A549 (cell line): ENCODE measurements at regions not wholly inside any gene's neighbourhood (a gene's known extent, or its start where the extent isn't known, plus 50 kb on each side); places are given as distances from the start of the nearest gene placed in this dataset.

ENCODE experiments used
- ATAC-seq, 2 experiments: fragments of 200-7000 bp in 1 of 2; fragments of >200 bp in 1 of 2; cut with Nextera tagmentation in 1 of 2; cut with Tn5 transposase in 1 of 2; 3 replicates each; pipeline versions ENCODE4 v1.8.0 to v1.9.1; 2018 to 2020; ENCODE audit warnings: mild to moderate bottlenecking in 1 of 2, moderate library complexity in 1 of 2
- CTCF ChIA-PET: fragments of 300-600 bp; sonication (Branson Sonifier 250); formaldehyde crosslinking; extraction: SDS; loops from one replicate; lab custom pipeline; 2021; ENCODE audit warnings: antibody characterized with exemption, inconsistent platforms; lab: Yijun Ruan, JAX
- POLR2A ChIA-PET: fragments of 350-600 bp; formaldehyde crosslinking; extraction: SDS; loops from one replicate; lab custom pipeline; 2021; ENCODE audit warnings: antibody characterized with exemption, inconsistent platforms; lab: Yijun Ruan, JAX
- DNase-seq, 2 experiments: peaks; one replicate each; pipeline versions ENCODE4 v3.0.0 to v3.0.0-alpha.2; 2011 to 2016; ENCODE audit warnings: low read depth in 1 of 2, low spot score in 1 of 2
- FAIRE-seq: peaks from 2 replicates; lab custom pipeline; 2011; peaks lifted over from hg19 to GRCh38; lab: Jason Lieb, UNC
- H3K27ac ChIP-seq, 2 experiments: fragments of >200 bp; sonication (Bioruptor Twin); formaldehyde crosslinking; 3 replicates each; pipeline ENCODE4 v1.5.1; 2016 to 2017
- H3K4me1 ChIP-seq: fragments of >200 bp; sonication (Bioruptor Twin); formaldehyde crosslinking; 3 replicates; pipeline ENCODE4 v1.6.1; 2016
- H3K4me2 ChIP-seq: fragments of >200 bp; sonication (Bioruptor Twin); formaldehyde crosslinking; 3 replicates; pipeline ENCODE4 v1.6.1; 2016
- H3K4me3 ChIP-seq: fragments of >200 bp; sonication (Bioruptor Twin); formaldehyde crosslinking; 3 replicates; pipeline ENCODE4 v1.5.1; 2016
- H3K9me3 ChIP-seq: fragments of >200 bp; sonication (Bioruptor Twin); formaldehyde crosslinking; 3 replicates; pipeline ENCODE4 v1.6.1; 2016
- BCL3 ChIP-seq: fragments of >200 bp; sonication (Bioruptor Twin); formaldehyde crosslinking; IDR thresholded peaks from 3 replicates; pipeline ENCODE4 v1.6.1; 2016
- BHLHE40 ChIP-seq: IDR thresholded peaks from 2 replicates; pipeline ENCODE4 v1.6.1; 2012; ENCODE audit warnings: low read depth, low read length, inconsistent platforms
- CBX2 ChIP-seq: fragments of 200-600 bp; sonication (generic); IDR thresholded peaks from 2 replicates; pipeline ENCODE4 v1.6.1; 2016; ENCODE audit warnings: low read depth, mild to moderate bottlenecking, borderline replicate concordance
- CEBPB ChIP-seq, 2 experiments: fragments of >200 bp in 1 of 2; sonication (Bioruptor Twin) in 1 of 2; formaldehyde crosslinking in 1 of 2; IDR thresholded peaks; 2 replicates each; pipeline ENCODE4 v1.6.1; 2012 to 2016
- EP300 ChIP-seq, 2 experiments: fragments of >200 bp; sonication (Bioruptor Twin); formaldehyde crosslinking; IDR thresholded peaks; 2 replicates in 1 of 2; 3 replicates in 1 of 2; pipeline ENCODE4 v1.6.1; 2016 to 2017
- ESRRA ChIP-seq: fragments of 150-350 bp; IDR thresholded peaks from 2 replicates; pipeline ENCODE4 v1.6.1; 2014; ENCODE audit warnings: mild to moderate bottlenecking, low read length, borderline replicate concordance
- FOXS1 ChIP-seq: fragments of 250-450 bp; sonication (Bioruptor Pico); IDR thresholded peaks from 2 replicates; pipeline ENCODE4 v1.5.0; 2020; ENCODE audit warnings: mild to moderate bottlenecking, moderate library complexity
- GATA3 ChIP-seq: IDR thresholded peaks from 2 replicates; pipeline ENCODE4 v1.6.1; 2012; ENCODE audit warnings: borderline replicate concordance
- JUN ChIP-seq, 2 experiments: fragments of >200 bp; sonication (Bioruptor Twin); formaldehyde crosslinking; IDR thresholded peaks; 2 replicates in 1 of 2; 3 replicates in 1 of 2; pipeline ENCODE4 v1.6.1; 2016 to 2017
- JUNB ChIP-seq: fragments of >200 bp; sonication (Bioruptor Twin); formaldehyde crosslinking; IDR thresholded peaks from 2 replicates; pipeline ENCODE4 v1.6.1; 2016
- MAFK ChIP-seq: fragments of 450-650 bp; IDR thresholded peaks from 2 replicates; pipeline ENCODE4 v1.6.1; 2014; ENCODE audit not compliant: partially characterized antibody
- MAZ ChIP-seq: fragments of 150-350 bp; IDR thresholded peaks from 2 replicates; pipeline ENCODE4 v1.6.1; 2014; ENCODE audit warnings: antibody characterized with exemption, low read depth, low read length, borderline replicate concordance
- NFE2L2 ChIP-seq: fragments of 150-350 bp; conservative IDR thresholded peaks from 2 replicates; pipeline ENCODE4 v1.6.1; 2014; ENCODE audit warnings: low read length
- NPAS2 ChIP-seq: fragments of 250-450 bp; sonication (Bioruptor Pico); IDR thresholded peaks from 2 replicates; pipeline ENCODE4 v1.8.0; 2022; ENCODE audit warnings: mild to moderate bottlenecking, moderate library complexity, borderline replicate concordance
- PHF8 ChIP-seq: fragments of 200-600 bp; sonication (generic); IDR thresholded peaks from 2 replicates; pipeline ENCODE4 v1.6.1; 2016; ENCODE audit warnings: low read depth, mild to moderate bottlenecking, antibody characterized with exemption, moderate library complexity, borderline replicate concordance
- RAD21 ChIP-seq, 2 experiments: fragments of >200 bp in 1 of 2; sonication (Bioruptor Twin) in 1 of 2; formaldehyde crosslinking in 1 of 2; IDR thresholded peaks in 1 of 2; conservative IDR thresholded peaks in 1 of 2; 2 replicates in 1 of 2; 3 replicates in 1 of 2; pipeline ENCODE4 v1.6.1; 2012 to 2018; ENCODE audit warnings: inconsistent platforms in 1 of 2
- RNF2 ChIP-seq: fragments of 200-600 bp; sonication (generic); IDR thresholded peaks from 2 replicates; pipeline ENCODE4 v1.6.1; 2016; ENCODE audit warnings: low read depth, mild to moderate bottlenecking, antibody characterized with exemption, moderate library complexity, borderline replicate concordance
- WGBS: methylation state at CpG from one replicate; pipeline ENCODE4 v1.1.6; 2017; ENCODE audit errors: missing lambda C conversion rate; 5-methylcytosine and 5-hydroxymethylcytosine counted together
- TF ChIP-seq, protein P1 (sequence below): fragments of >200 bp; sonication (Bioruptor Twin); formaldehyde crosslinking; IDR thresholded peaks from 3 replicates; pipeline ENCODE4 v1.5.1; 2016
- TF ChIP-seq, protein P2 (sequence below): IDR thresholded peaks from 2 replicates; pipeline ENCODE4 v1.6.1; 2012; ENCODE audit warnings: low read depth, borderline replicate concordance

DNA sequence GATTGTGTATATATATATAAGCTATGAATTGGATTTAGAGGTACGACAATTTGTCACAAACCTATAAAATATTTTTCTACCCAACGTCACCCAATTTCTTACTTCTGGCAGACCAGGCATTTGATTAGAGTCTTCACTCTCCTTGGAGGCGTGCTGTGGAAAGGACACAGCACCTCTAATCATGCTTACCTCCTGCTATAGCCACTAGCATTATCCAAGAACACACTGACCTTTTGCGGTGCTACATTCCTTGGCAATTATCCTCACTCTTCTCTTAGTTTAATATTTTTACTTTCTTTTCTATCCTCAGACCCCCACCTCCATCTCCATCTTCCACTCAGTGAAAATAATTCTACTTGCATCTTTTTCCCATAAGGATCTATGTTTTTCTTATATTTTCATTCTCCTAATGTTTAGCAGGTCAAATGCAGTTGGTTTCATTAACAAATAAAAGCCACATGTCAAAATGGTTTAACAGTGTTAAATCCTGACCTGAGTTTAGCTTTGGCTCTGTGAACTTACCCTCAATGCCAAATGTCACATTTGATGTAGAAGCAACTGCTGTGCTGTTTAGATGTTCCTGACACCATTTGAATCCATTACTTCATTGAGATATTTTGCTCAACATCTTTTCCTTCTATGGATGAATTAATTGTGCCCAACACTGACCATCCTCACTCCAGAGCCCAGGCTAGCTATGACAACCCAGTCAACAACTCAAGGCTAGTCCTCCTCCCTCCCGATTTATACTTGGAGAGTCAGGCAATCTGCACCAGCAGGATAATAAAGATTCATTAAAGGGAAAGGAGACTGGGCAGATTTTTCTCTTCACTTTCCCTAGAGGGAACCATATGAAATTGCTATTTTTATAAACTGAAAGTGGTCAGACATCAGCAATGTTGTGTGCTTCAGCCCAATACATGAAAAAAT is 240.5 kb downstream of the MREG start (continued):
- TF ChIP-seq BCL3 (no peak), JUNB (no peak), MAZ (no peak)
- TF ChIP-seq, all 56 proteins: peak for 0

DNA sequence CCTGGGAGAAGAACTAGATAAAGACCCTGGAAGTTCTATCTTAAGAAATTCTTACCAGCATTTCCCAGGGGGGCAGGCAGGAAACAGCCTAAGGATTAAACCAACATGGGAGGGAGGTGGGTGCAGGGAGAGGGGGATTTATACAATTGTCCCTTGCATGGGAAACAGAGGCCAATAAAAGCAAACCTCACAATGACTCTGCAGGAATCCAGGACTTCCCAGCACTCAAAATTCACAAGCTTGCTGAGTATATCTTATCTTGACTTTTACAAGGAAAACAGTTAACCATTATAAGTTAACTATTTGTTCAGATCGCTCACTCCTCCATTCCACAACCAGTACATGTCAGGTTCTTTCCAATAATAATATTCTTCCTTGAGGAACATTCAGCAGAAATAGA is 241.3 kb downstream of the MREG start:
- no peak overlapping the region for H3K4me3 ChIP-seq
- peak; percentile 62 to 92; a peak in 5 of 6 replicates for ATAC-seq
- H3K4me1 ChIP-seq: peaks cover 32% of the 10 kb centered on the region
- POLR2A ChIA-PET: no interaction called here
- FAIRE-seq: no peak
- 3% methylated on average over 1 of the region's 1 CpG for WGBS
- TF ChIP-seq, protein P1, sequence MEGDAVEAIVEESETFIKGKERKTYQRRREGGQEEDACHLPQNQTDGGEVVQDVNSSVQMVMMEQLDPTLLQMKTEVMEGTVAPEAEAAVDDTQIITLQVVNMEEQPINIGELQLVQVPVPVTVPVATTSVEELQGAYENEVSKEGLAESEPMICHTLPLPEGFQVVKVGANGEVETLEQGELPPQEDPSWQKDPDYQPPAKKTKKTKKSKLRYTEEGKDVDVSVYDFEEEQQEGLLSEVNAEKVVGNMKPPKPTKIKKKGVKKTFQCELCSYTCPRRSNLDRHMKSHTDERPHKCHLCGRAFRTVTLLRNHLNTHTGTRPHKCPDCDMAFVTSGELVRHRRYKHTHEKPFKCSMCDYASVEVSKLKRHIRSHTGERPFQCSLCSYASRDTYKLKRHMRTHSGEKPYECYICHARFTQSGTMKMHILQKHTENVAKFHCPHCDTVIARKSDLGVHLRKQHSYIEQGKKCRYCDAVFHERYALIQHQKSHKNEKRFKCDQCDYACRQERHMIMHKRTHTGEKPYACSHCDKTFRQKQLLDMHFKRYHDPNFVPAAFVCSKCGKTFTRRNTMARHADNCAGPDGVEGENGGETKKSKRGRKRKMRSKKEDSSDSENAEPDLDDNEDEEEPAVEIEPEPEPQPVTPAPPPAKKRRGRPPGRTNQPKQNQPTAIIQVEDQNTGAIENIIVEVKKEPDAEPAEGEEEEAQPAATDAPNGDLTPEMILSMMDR: no peak
- TF ChIP-seq MAZ: no peak
- no peak for TF ChIP-seq NPAS2 (CRISPR knock-in tag)
- peak in 1 of 2 experiments; percentile 48; a peak in 1 of 4 replicates for TF ChIP-seq CEBPB (IDR thresholded peaks at IDR 0.05)
- no peak for TF ChIP-seq RNF2
- no peak for TF ChIP-seq FOXS1 (CRISPR knock-in tag)
- peak; percentile 85 for TF ChIP-seq GATA3
- peak; percentile 19 to 39; a peak in 1 of 5 replicates for TF ChIP-seq JUN (IDR thresholded peaks at IDR 0.05)
- TF ChIP-seq, protein P2, sequence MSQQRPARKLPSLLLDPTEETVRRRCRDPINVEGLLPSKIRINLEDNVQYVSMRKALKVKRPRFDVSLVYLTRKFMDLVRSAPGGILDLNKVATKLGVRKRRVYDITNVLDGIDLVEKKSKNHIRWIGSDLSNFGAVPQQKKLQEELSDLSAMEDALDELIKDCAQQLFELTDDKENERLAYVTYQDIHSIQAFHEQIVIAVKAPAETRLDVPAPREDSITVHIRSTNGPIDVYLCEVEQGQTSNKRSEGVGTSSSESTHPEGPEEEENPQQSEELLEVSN: no peak
- 0 out of 5 replicates have a peak, but pooled peaks have one; percentile 6 to 27 for TF ChIP-seq RAD21 (conservative IDR thresholded peaks at IDR 0.05 in 1 of 2, IDR thresholded peaks at IDR 0.05 in 1 of 2)
- TF ChIP-seq EP300 (IDR thresholded peaks at IDR 0.05): peak; percentile 68 to 77; a peak in 4 of 5 replicates
- peak; percentile 89 for TF ChIP-seq NFE2L2
- peak; percentile 93 for TF ChIP-seq MAFK
- TF ChIP-seq, all 56 proteins: peak for 7
- peak overlapping the region; percentile 43 for H3K4me2 ChIP-seq
- peak in 1 of 2 experiments; percentile 93 for DNase-seq
- no peaks in the 10 kb centered on the region for H3K9me3 ChIP-seq
- H3K27ac ChIP-seq: peak overlapping the region; percentile 70 to 84
- CTCF ChIA-PET: no interaction called here

GRCh38 chr2:215771241-215771640 is 242.1 kb downstream of the MREG start:
- H3K4me2 ChIP-seq: peak overlapping the region; percentile 43; the same call in 2 of the 3 replicates
- TF ChIP-seq CBX2 (no peak), ESRRA (no peak), BCL3 (no peak), GATA3 (no peak), BHLHE40 (no peak), PHF8 (no peak)
- TF ChIP-seq, all 56 proteins: peak for 0
- no peak overlapping the region for H3K4me3 ChIP-seq
- no peaks in the 10 kb centered on the region for H3K9me3 ChIP-seq
- WGBS: 92% methylated on average over 2 of the region's 2 CpGs
- ATAC-seq (no peak), DNase-seq (no peak), FAIRE-seq (no peak)
- POLR2A ChIA-PET: no interaction called here
- H3K27ac ChIP-seq: peak overlapping the region; percentile 70 to 84
- H3K4me1 ChIP-seq: peaks cover 32% of the 10 kb centered on the region
- CTCF ChIA-PET: no interaction called here
